ENCODE measurements at regions not wholly inside any gene's neighbourhood (a gene's known extent, or its start where the extent isn't known, plus 50 kb on each side); places are given as distances from the start of the nearest gene placed in this dataset.

GRCh38 chr5:82397741-82398320 lies 119.7 kb upstream of the RPS23 start:
- TF ChIP-seq POLR2AphosphoS5 (IDR thresholded peaks at IDR 0.05; ENCODE audit: low read depth, low read length) (no peak), RFX5 (IDR thresholded peaks at IDR 0.05; ENCODE audit: borderline replicate concordance, low read depth, low read length) (no peak), EZH2 (IDR thresholded peaks at IDR 0.05; ENCODE audit: low read depth, low read length, severe bottlenecking) (no peak), TBP (IDR thresholded peaks at IDR 0.05; ENCODE audit: low read depth, low read length) (no peak), SIN3A (conservative IDR thresholded peaks at IDR 0.05 in 1 of 2, IDR thresholded peaks at IDR 0.05 in 1 of 2; ENCODE audit: low read depth in 1 of 2, low read length in 2 of 2) (no peak), SRF (IDR thresholded peaks at IDR 0.05; ENCODE audit: low read depth, low read length) (no peak), PHF8 (conservative IDR thresholded peaks at IDR 0.05; ENCODE audit: low read depth, low read length) (no peak), CHD1 (IDR thresholded peaks at IDR 0.05; ENCODE audit: low read depth, low read length) (no peak), USF2 (IDR thresholded peaks at IDR 0.05; ENCODE audit: low read length) (no peak), RBBP5 (IDR thresholded peaks at IDR 0.05; ENCODE audit: borderline replicate concordance, low read depth, low read length) (no peak), CTCF (IDR thresholded peaks at IDR 0.05; ENCODE audit: control extremely low read depth in 1 of 3, insufficient read depth in 1 of 3, low read depth in 1 of 3, low read length in 3 of 3) (no peak), TAF1 (IDR thresholded peaks at IDR 0.05; ENCODE audit: low read depth, low read length) (no peak)

Data from H1 (cell line).